Gastroesophageal sphincter (tissue), 4 donors: ENCODE measurements at regions not wholly inside any gene's neighbourhood (a gene's known extent, or its start where the extent isn't known, plus 50 kb on each side); places are given as distances from the start of the nearest gene placed in this dataset.

Source experiments
- ATAC-seq: fragments of 150-250 bp; one replicate; pipeline ENCODE4 v1.9.1; 2016; ENCODE audit warnings: mild to moderate bottlenecking, moderate library complexity
- H3K27ac ChIP-seq, 4 donors: fragments of 200-600 bp; sonication (generic) in 3 of 4; 1 replicate in 3 of 4; 2 replicates in 1 of 4; pipeline ENCODE4 v1.5.1; 2016 to 2019
- H3K27me3 ChIP-seq: fragments of 200-600 bp; sonication (generic); one replicate; pipeline ENCODE4 v1.5.1; 2019
- H3K36me3 ChIP-seq, 2 donors: fragments of 200-600 bp; sonication (generic); one replicate each; pipeline ENCODE4 v1.5.1; 2019; ENCODE audit warnings: control low read depth in 1 of 2
- H3K4me1 ChIP-seq, 3 donors: fragments of 200-600 bp; sonication (generic); 1 replicate in 2 of 3; 2 replicates in 1 of 3; pipeline ENCODE4 v1.5.1; 2016 to 2019; ENCODE audit warnings: control low read depth in 2 of 3
- H3K4me3 ChIP-seq, 2 donors: fragments of 200-600 bp; sonication (generic); one replicate each; pipeline ENCODE4 v1.5.1; 2019; ENCODE audit warnings: mild to moderate bottlenecking in 1 of 2, moderate library complexity in 1 of 2
- H3K9me3 ChIP-seq, 3 donors: fragments of 200-600 bp; sonication (generic); one replicate each; pipeline ENCODE4 v1.5.1; 2017 to 2019; ENCODE audit warnings: control low read depth in 2 of 3
- CTCF ChIP-seq, 4 experiments: fragments of 200-600 bp in 2 of 4; fragments of 450-650 bp in 2 of 4; sonication (generic) in 1 of 4; IDR thresholded peaks; one replicate each; pipeline ENCODE4 v1.5.1; 2017 to 2019; ENCODE audit warnings: antibody characterized with exemption in 4 of 4, mild to moderate bottlenecking in 2 of 4, moderate library complexity in 2 of 4
- EP300 ChIP-seq: sonication (generic); formaldehyde crosslinking; IDR thresholded peaks from one replicate; pipeline ENCODE4 v1.6.1; 2017; ENCODE audit warnings: antibody characterized with exemption, mild to moderate bottlenecking
- POLR2A ChIP-seq, 2 donors: fragments of 450-650 bp; IDR thresholded peaks; one replicate each; pipeline ENCODE4 v1.6.1; 2017; ENCODE audit warnings: antibody characterized with exemption in 2 of 2, mild to moderate bottlenecking in 2 of 2, moderate library complexity in 1 of 2
- POLR2AphosphoS5 ChIP-seq: sonication (generic); formaldehyde crosslinking; IDR thresholded peaks from one replicate; pipeline ENCODE4 v1.6.1; 2017; ENCODE audit warnings: antibody characterized with exemption
- WGBS, 2 donors: methylation state at CpG; one replicate each; pipeline ENCODE4 v1.1.5; 2018; ENCODE audit warnings: low coverage in 1 of 2; 5-methylcytosine and 5-hydroxymethylcytosine counted together

GRCh38 chr2:23007631-23008235 lies 377.2 kb upstream of the KLHL29 start:
- WGBS, 2 donors = 89% methylated on average over 1 of the region's 1 CpG; no CpG with 5 or more reads in 1 of the 2 donors
- no peak overlapping the region for H3K4me3 ChIP-seq

GRCh38 chr2:23008440-23008839 lies 376.5 kb upstream of the KLHL29 start:
- Histone ChIP-seq H3K9me3 (peaks cover 0 to 4% (median 0%) of the 10 kb centered on the region in 3 donors), H3K4me1 (peaks cover 0 to 24% (median 14%) of the 10 kb centered on the region in 3 donors), H3K4me3 (no peak overlapping the region), H3K27ac (no peak overlapping the region), H3K27me3 (no peaks in the 10 kb centered on the region), H3K36me3 (no peaks in the 10 kb centered on the region)
- 66 to 70% methylated on average over 2 to 6 of the region's 6 CpGs for WGBS, 2 donors
- TF ChIP-seq POLR2A (IDR thresholded peaks at IDR 0.05) = no peak
- no peak for TF ChIP-seq CTCF (IDR thresholded peaks at IDR 0.05)
- no peak for TF ChIP-seq EP300
- no peak for TF ChIP-seq POLR2AphosphoS5
- no peak for ATAC-seq

More at GRCh38 chr2:23007631-23008235, 377.2 kb upstream of the KLHL29 start:
- no peak for ATAC-seq
- Histone ChIP-seq H3K36me3 (no peaks in the 10 kb centered on the region), H3K27ac (no peak overlapping the region), H3K4me1 (peaks cover 0 to 24% (median 14%) of the 10 kb centered on the region in 3 donors), H3K27me3 (no peaks in the 10 kb centered on the region), H3K9me3 (peaks cover 0 to 4% (median 0%) of the 10 kb centered on the region in 3 donors)
- TF ChIP-seq CTCF (IDR thresholded peaks at IDR 0.05) = no peak
- no peak for TF ChIP-seq EP300
- TF ChIP-seq POLR2AphosphoS5 = no peak
- TF ChIP-seq POLR2A (IDR thresholded peaks at IDR 0.05) = no peak

- no peaks in the 10 kb centered on the region for H3K36me3 ChIP-seq
- no peak for TF ChIP-seq POLR2A (IDR thresholded peaks at IDR 0.05)
- no peak for TF ChIP-seq CTCF (IDR thresholded peaks at IDR 0.05)
- TF ChIP-seq POLR2AphosphoS5 = no peak
- TF ChIP-seq EP300 = no peak
- peak overlapping the region in 3 of 4 donors; percentile 7 to 63 (median 19) for H3K27ac ChIP-seq
- peaks cover 0 to 24% (median 14%) of the 10 kb centered on the region in 3 donors for H3K4me1 ChIP-seq
- no peaks in the 10 kb centered on the region for H3K27me3 ChIP-seq
- peaks cover 0 to 4% (median 0%) of the 10 kb centered on the region in 3 donors for H3K9me3 ChIP-seq
- 88 to 100% methylated on average over 1 to 7 of the region's 7 CpGs for WGBS, 2 donors
- no peak overlapping the region for H3K4me3 ChIP-seq
- ATAC-seq = no peak
Measured at GRCh38 chr2:23008951-23009350, 376.0 kb upstream of the KLHL29 start.

GRCh38 chr2:23009545-23010149 lies 375.3 kb upstream of the KLHL29 start:
- no peaks in the 10 kb centered on the region for H3K36me3 ChIP-seq
- TF ChIP-seq CTCF (IDR thresholded peaks at IDR 0.05) (peak in 1 of 4 experiments; percentile 8), POLR2AphosphoS5 (no peak)
- peak; percentile 86 for ATAC-seq
- 20 to 51% methylated on average over 1 to 6 of the region's 7 CpGs for WGBS, 2 donors
- peak overlapping the region in 3 of 4 donors; percentile 7 to 63 (median 19) for H3K27ac ChIP-seq
- no peak overlapping the region for H3K4me3 ChIP-seq
- H3K4me1 ChIP-seq = peaks cover 0 to 24% (median 14%) of the 10 kb centered on the region in 3 donors
- H3K9me3 ChIP-seq = peaks cover 0 to 4% (median 0%) of the 10 kb centered on the region in 3 donors
- no peaks in the 10 kb centered on the region for H3K27me3 ChIP-seq

- no peak for ATAC-seq
- Histone ChIP-seq H3K36me3 (no peaks in the 10 kb centered on the region), H3K9me3 (no peaks in the 10 kb centered on the region), H3K27ac (no peak overlapping the region), H3K4me1 (peaks cover 0 to 24% (median 14%) of the 10 kb centered on the region in 3 donors), H3K4me3 (no peak overlapping the region), H3K27me3 (no peaks in the 10 kb centered on the region)
- TF ChIP-seq CTCF (IDR thresholded peaks at IDR 0.05) (no peak), EP300 (no peak), POLR2A (IDR thresholded peaks at IDR 0.05) (no peak), POLR2AphosphoS5 (no peak)
- WGBS, 2 donors = 80 to 100% methylated on average over 2 of the region's 2 CpGs
Measured at GRCh38 chr2:23012499-23012898, 372.5 kb upstream of the KLHL29 start.
